ENCODE measurements at regions not wholly inside any gene's neighbourhood (a gene's known extent, or its start where the extent isn't known, plus 50 kb on each side); places are given as distances from the start of the nearest gene placed in this dataset.

DNA sequence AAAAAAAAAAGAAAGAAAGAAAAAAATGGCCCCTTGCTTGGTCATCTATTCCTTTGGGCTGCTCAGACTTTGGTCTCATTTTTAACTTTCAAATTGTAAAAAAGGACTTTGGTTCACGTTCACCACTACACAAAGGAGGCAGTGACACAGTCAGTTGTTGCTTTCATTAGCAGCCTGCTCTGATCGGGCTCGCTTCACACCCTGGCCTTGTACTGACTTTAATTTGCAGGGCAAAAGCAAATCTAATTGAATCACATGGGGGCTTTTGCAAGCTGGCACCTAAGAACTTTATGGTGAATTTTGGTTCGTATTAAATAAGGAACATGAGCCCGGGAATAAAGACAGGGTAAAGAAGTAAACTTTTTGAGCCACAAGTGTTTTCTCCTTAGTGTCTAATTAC lies 103.6 kb upstream of the CDH11 start:
- DNase-seq, result no peak

DNA sequence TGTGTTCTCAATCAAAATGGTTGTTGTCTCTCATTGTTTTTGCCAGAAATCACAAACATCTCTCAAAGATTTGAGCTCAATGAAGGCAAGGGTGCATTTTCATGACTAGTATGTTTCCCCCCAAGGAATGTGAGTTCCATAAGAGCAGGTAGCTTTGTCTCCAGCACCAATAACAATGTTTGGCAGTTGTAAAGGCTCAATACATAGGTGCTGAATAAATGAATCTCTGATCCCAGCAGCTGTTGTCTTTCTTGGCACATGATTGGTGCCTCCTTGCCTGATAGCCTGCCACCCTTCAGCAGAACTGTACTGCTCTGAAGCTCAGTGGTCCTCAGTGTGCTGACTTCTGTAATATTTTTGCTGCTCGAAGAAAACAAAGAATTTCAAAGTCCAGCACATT lies 103.1 kb upstream of the CDH11 start:
- DNase-seq, result no peak

GRCh38 chr16:65224471-65224870 lies 102.6 kb upstream of the CDH11 start:
- DNase-seq, result no peak

DNA sequence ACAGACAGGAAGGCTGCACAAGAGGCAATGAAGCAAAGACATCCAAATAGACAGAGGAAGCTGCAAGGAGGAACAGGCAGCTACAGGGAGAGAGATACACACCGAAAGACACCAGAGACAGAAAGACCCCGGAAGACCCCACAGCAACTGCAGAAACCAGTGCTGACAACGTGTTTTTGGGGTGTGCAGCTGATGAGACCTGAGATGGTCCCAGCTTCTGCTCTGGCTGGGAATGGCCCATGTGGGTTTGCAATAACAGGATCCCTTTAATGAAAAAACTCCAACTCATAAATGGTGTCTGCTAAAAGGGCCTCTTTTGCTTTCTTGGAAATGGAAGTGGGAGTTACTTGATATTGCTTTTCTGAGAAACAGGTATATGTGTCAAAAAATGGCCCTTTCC lies 101.5 kb upstream of the CDH11 start:
- no peak for DNase-seq

DNA sequence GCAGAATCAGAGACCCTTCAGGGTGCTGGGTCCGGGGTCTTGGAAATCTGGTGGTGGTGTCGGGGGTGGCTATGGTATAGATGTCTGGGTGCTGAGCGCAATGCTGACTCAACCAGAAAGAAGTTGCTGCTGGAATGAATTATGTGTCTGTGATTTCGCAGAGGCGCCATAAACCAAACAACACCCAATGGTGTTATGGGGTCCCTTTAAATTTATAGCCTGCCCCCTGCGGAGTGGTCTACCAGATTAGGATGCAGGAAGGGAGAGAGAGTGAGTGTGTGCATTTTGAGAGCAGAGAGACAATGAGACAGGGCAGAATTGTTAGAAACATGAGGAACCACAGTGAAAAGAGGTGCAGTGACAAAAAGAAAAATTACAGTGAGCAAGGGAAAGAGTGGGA lies 100.7 kb upstream of the CDH11 start:
- DNase-seq, result no peak

GRCh38 chr16:65222049-65222448 lies 100.2 kb upstream of the CDH11 start:
- no peak for DNase-seq

DNA sequence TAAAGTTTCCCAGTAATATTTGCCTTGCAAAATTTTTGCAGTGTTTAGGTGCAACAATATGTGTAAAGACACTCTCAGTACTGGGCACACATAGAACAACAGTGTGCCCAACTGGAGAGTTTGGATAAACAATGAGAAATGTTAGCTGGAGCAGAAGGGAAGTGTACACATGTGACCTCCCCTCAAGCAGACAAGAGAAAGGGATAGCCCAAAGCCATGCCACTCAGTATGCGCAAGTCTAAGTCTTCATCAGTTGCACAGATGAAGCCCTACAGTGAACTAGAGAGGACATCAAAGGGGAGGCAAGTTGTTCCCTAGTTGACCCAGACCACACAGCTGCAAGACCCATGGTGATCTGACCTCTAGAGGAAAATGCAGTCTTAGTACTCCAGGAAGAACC lies 97.9 kb upstream of the CDH11 start:
- no peak for DNase-seq

GRCh38 chr16:65218348-65218747 lies 96.5 kb upstream of the CDH11 start:
- no peak for DNase-seq

DNA sequence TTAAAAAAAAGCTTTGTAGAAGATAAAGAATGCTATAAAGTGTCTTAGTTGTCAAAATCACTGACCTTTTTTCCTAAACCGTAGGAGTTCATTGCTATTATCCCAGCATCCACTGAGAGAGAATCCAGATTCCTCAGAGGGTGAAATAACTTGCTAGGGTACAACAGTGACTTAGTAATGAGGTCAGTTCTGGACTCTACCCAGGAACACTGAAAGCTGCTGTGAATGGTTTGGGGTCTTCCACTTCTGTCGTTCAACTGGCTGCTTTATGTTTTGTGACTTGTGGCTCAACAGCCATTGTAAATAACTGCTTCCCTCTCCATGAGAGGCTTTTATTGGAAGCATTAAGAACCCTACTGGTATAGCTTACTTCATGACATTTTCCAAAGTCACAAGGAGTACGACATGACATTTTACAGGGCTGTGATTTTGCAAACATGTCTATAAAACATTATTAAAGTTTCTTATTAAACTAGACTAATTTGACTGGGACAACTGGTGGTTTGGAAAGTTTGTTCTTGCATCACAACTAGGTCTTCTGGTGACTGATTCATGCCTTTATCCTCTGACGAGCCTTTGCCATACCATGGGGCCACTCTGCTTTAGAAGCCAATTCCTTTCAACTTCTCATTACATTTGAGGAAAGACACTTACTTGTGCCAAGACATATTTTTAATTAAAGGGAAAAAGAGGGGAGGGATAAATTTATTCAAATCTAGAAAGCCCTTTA lies 92.2 kb upstream of the CDH11 start:
- no peak for DNase-seq

DNA sequence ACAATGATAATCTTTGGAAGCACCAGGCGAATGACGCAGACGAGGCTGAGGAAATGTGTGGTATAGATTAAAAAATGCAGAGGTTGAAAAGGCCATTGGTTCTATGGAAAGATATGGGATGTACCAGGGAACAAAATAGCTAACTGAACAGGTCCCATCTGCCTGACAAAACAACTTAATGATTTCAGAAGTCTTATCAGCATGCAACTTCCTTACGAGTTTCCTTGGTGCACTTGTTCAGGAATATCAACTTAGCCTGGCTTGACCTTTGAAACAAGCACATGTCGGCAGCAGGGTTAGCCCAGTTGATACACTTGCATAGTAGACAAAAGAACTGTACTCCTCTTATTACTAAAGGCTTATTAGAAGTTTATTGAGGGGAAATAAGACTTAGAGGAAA lies 90.9 kb upstream of the CDH11 start:
- no peak for DNase-seq

DNA sequence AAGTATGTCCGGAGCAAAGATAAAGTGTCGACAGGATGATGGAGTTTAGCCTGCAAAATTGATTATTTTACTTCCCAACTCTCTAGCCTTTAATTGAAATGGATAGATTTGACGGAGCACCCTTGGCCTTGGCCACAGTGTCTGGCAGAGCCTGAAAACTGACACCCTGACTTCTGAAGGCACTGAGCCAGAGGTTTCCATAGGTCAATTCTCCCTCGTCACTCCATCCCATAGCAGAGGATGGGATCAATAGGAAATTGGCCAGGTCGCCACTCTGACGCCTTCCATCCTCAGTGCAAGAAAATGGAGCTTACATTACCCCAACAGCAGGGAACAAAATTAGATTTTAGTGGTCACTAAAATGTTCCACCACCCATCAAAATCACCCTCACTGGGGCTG lies 90.4 kb upstream of the CDH11 start:
- no peak for DNase-seq

DNA sequence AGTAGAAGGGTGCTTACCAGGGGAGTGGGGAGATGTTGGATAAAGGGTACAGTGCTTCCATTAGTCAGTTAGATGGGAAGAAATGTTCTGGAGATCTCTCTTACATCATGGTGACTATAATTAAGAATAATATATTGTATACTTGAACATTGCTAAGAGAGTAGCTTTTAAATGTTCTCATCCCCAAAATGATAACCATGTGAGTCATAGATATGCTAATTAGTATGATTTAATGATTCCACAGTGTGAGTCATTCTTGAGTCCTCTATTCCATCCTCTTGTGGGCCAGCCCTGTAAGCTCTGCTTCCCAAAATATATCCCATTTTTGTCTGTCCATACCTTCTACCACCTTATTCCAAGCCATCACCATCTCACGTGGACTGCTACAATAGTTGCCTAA lies 80.6 kb upstream of the CDH11 start:
- no peak for DNase-seq

- no peak for DNase-seq
These were observed 79.6 kb upstream of the CDH11 start for GRCh38 chr16:65201511-65201910.

- no peak for DNase-seq
These were observed 79.0 kb upstream of the CDH11 start for GRCh38 chr16:65200857-65201256.

DNA sequence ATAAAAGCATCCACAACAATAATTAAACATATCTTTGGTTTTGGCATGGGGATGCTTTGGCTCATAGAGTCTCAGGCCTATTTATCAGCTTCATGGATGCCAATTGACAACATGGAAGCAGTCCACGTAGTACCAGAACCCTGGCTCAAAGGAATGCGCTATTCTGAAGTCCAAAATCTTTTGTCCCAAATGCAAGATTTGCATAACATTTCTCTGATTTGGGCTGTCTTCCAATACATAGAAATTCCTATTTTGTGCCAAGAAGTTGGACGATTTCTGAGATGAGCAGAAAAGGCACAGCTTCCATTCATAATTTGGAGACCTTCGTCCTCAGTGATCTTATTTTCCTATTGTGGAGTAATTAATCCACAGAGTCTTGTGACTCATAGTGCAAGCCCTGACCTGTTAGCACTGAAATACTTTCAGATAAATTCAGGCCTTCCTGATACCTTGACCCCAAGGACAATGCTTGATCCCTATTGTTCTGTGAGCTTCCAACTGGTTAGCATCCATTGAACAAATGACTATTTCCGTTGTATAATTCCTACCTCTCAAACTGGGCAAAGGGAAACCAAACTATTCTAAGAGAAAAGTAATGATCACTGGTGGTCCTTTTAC lies 78.4 kb upstream of the CDH11 start:
- DNase-seq, result no peak

DNA sequence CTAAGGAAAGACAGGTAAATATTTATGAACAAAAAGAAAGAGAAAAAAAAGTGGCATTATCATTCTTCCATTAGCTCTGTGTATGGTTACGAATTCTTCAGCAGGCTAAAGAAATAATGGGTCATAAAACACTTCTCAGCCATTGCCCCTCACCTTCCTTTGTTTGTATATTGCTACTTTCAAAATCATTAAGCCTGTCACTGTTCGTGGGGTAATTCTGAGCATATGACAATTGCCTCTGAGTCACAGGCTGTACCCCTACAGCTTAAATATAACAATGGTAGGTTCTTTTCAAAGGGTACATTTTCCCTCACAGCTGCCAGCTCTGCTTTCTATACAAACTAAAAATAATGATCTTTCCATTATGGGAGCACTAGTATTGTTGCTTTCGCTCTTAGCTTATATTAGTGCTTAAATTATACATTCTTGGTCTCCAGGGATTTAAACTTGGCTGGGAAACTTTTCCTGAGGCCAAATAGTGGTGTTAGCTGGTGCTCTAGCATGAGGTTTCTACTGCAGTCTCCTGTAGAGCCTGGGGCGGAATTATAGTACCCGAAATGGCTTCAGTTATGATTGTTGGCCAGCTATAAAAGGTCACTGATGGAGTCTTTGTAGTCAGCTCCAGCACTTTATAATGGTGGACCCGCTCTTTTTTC lies 74.7 kb upstream of the CDH11 start:
- no peak for DNase-seq

DNA sequence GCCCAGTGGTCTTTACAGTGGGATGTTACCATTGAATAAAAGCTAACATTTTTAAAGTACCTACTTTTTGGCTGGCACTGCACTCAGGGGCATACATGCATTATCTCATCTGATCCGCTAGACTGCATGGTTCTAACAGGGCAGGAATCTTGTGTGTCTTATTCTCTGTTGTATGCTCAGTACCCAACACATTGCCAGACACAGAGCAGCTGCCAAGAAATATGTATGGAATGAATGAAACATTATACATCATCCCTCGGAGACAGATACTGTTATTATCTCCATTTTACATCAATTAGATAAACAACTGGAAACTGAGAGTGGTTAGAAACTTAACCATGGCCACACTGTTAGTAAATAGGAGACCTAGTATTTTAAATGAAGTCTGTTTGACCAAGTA lies 74.1 kb upstream of the CDH11 start:
- DNase-seq, result no peak

DNA sequence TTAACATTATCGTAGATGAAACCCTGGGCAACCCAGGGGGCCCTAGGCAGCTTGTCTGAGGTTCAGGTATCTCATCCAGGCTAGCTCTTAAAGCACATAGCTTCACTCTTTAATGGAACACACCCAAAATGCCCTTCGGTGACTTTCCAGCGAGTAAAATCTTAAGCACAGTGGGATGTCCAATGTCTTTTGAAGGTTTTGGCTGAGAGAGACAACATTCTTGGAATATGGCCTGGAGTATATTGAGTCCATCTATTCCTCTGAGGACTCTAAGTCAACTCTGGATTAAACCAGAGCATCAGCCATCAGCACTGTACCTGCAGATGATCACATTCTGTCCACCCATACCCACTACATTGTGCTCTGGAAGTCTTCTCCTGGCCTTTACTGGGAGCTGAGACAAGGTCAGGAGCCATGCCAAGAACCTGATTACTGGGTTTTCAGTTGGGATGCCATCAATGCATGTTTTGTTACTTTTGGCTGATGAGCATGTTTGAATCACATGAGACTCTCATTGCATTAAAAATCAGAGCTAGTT lies 63.4 kb upstream of the CDH11 start:
- no peak for DNase-seq

- no peak for DNase-seq
These were observed 59.3 kb upstream of the CDH11 start for GRCh38 chr16:65181071-65181561.

DNA sequence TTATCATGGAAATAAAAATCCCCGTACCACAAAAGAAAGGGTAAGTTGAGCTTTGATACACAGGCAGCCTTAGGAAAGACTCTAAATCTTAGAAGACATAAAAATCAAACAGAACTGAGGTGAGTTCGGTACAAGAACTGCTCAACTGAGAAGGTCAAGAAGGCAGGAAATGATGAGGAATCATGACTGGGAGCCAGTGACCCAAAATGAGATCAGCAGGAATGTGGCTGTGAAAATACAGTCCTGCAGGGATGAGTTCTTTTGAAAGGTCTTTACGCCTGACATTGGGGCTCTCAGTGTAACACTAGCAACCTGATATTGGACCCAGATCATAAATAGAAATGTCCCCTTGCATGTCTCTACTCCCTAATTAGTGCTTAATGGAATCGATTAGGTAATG lies 56.3 kb upstream of the CDH11 start:
- no peak for DNase-seq

- no peak for DNase-seq
These were observed 54.7 kb upstream of the CDH11 start for GRCh38 chr16:65176603-65177002.

DNA sequence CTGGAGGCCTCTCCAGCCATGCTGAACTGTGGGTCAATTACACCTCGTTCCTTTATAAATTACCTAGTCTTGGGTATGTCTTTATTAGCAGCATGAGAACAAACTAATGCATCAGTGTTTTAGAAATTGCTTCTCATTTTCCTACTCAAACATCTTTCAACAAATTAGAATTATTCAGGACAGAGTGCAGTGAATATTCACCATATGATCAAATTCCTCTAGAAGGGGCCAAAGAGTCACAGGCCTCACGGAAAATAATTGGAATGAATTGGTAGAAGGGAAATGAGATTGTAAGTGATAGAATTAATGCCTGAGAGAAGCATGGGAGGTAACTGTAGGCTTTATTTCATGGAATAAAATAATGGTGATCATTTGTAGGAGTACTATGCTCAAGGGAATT lies 50.5 kb upstream of the CDH11 start:
- DNase-seq, result no peak
